Cardiac fibroblast (primary cell): ENCODE measurements at regions not wholly inside any gene's neighbourhood (a gene's known extent, or its start where the extent isn't known, plus 50 kb on each side); places are given as distances from the start of the nearest gene placed in this dataset.

Experiments used
- DNase-seq, 2 donors: peaks; one replicate each; pipeline versions ENCODE4 v3.0.0 to v3.0.0-alpha.2; 2010; ENCODE audit warnings: low read depth in 2 of 2
- H3K4me3 ChIP-seq, 2 donors: replicated peaks in 1 of 2; 1 replicate in 1 of 2; 2 replicates in 1 of 2; pipeline ENCODE4 v1.5.1; 2011; ENCODE audit warnings: low read depth in 2 of 2, low read length in 2 of 2, mild to moderate bottlenecking in 2 of 2, moderate library complexity in 1 of 2
- TF ChIP-seq, protein P1 (sequence below): IDR thresholded peaks from one replicate; pipeline ENCODE4 v1.5.1; 2011; ENCODE audit warnings: low read depth, mild to moderate bottlenecking, low read length, inconsistent platforms

DNA sequence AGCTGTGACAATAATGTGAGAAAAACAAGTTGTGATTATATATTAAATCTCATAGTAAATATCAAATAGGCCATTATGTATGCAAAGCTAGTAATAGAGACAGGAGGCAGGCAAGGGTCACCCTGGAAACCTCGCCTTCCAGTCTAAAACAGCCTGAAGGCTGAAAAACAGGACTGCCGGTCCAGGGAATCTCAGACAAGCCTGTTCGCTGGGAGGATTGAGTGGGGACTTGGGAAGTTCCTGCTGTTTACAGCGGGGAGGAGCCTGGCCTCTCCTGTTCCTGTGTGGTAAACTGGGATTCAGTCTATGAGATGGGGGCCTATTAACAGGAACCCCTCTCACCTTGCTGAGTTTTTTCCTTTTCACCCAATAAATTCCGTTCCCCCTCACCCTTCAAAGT lies 2317.3 kb downstream of the PCDH7 start:
- TF ChIP-seq, protein P1, sequence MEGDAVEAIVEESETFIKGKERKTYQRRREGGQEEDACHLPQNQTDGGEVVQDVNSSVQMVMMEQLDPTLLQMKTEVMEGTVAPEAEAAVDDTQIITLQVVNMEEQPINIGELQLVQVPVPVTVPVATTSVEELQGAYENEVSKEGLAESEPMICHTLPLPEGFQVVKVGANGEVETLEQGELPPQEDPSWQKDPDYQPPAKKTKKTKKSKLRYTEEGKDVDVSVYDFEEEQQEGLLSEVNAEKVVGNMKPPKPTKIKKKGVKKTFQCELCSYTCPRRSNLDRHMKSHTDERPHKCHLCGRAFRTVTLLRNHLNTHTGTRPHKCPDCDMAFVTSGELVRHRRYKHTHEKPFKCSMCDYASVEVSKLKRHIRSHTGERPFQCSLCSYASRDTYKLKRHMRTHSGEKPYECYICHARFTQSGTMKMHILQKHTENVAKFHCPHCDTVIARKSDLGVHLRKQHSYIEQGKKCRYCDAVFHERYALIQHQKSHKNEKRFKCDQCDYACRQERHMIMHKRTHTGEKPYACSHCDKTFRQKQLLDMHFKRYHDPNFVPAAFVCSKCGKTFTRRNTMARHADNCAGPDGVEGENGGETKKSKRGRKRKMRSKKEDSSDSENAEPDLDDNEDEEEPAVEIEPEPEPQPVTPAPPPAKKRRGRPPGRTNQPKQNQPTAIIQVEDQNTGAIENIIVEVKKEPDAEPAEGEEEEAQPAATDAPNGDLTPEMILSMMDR, result no peak
- no peak for DNase-seq
- no peak overlapping the region for H3K4me3 ChIP-seq

DNA sequence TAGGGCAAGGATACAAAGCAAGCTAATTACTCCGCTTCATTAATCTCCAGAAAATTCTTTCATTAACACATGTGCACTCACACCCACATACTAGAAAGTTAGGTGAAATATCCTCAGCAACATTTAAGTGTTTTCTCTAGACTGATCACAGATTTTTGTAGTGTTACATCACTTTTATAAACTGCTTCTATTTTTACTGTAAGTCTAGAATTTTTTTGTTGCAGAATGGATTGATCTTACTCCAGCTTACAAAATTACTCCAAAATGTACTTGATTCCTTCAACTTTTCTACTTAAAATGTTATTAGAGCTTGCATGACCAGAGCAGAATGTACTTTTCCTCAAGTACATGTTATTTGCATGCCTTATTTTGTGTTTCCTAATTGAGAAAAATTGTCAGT lies 2325.2 kb downstream of the PCDH7 start:
- DNase-seq, result no peak
- TF ChIP-seq, protein P1, result no peak
- no peak overlapping the region for H3K4me3 ChIP-seq

DNA sequence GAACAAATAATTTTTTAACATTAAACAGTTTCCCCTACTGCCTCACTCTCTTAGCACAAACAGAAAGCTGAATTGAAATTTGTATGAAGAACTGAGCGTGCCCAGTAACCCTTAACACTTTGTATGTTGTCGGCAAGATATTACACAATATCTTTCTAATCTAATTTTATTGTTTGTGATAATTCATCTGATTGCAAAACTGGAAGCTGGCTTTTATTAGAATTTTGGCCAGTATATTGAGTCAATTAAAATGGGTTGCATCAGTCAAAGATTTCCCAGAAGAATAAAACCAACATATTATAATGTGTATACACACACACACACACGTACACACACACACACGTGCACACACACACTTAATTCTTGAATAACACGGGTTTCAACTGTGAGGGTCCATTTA lies 2332.1 kb downstream of the PCDH7 start:
- no peak overlapping the region for H3K4me3 ChIP-seq
- TF ChIP-seq, protein P1, result no peak
- no peak for DNase-seq

DNA sequence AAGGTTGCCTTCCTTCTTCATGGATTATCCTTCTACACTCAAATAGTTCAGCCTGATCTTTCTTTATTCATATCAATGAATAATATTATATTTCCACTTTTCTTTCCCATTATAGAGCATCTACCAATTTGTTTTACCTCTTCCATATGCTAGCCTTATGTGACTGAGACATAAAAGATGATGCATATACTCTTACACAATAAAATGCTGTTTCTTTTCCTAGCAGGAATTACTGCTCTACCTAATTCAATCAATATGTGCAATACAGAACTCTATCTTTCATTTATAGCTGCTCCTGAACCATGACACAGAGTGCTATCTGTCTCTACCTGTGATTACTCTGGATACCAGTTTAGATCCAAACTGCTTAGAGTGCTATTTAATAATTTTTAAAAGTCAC lies 2334.0 kb downstream of the PCDH7 start:
- no peak overlapping the region for H3K4me3 ChIP-seq
- DNase-seq, result no peak
- TF ChIP-seq, protein P1, result no peak

DNA sequence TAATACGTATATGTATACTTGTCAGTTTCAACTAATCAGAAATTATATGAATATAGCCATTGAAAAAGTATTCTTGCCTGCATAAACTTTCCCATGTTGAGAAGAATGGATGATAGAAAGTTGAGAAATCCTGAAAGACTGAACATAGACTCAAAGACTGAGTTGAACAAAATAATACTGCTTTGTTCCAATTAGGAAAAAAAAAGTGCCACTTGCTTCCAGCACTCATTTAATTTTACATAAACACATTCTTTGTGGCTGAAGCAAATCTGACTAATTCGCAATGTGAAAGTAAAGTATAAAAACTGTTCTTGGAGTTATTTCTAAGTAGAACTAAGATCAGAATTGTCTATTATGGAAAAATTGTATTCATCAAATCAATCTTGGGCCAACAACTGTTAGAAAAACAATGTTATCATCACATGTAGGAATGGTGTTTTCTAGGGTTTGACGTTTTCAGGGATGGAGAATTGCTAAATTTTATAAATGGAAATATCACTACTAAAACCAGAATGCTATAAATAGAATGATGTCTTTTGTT lies 2334.6 kb downstream of the PCDH7 start:
- no peak overlapping the region for H3K4me3 ChIP-seq
- DNase-seq, result peak in 1 of 2 donors; percentile 27
- TF ChIP-seq, protein P1, result no peak

DNA sequence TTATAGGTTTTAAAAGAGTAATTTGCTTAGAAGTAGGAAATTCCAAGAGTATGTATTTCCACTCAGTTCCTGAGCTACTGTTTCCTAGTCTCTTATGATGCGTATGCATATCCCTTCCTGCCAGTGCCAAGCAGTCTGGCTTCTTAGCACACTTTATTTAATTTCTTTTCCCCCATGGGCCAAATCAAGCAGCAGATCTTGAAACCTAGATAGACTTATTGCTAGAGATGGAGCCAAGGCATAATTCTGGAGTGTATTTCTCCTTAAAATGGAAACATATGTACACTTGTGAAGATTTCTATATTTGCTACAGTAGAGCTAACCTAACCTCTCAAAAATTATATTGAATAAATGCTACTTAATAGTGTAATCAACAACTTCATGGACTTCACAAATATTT lies 2337.6 kb downstream of the PCDH7 start:
- no peak for DNase-seq
- TF ChIP-seq, protein P1, result no peak
- H3K4me3 ChIP-seq, result no peak overlapping the region

DNA sequence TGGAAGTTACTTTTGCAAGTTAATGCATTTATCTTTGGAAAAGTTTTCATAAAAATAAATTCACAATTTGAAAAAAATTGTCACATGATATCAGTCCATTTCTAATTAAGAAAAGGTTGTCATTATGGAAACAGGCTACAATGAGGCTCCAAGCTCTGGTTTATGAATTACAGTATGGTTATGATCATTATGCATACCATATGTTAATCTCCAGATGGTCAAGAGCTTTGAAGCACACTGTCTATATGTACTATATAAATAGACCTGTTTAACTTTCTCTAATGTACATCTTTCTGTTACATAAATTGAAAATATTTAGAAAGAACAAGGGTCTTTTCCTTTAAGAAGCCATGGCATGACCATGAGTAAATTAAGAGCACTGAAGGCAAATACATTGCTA lies 2338.8 kb downstream of the PCDH7 start:
- DNase-seq, result no peak
- H3K4me3 ChIP-seq, result no peak overlapping the region
- TF ChIP-seq, protein P1, result no peak
